NT2/D1 (cell line): ENCODE measurements at regions not wholly inside any gene's neighbourhood (a gene's known extent, or its start where the extent isn't known, plus 50 kb on each side); places are given as distances from the start of the nearest gene placed in this dataset.

Experiments
- SUZ12 ChIP-seq: IDR thresholded peaks from 2 replicates; pipeline ENCODE4 v1.6.1; 2011; ENCODE audit not compliant: insufficient read length, insufficient read depth; ENCODE audit errors: extremely low read depth
- ZNF274 ChIP-seq: IDR thresholded peaks from 2 replicates; pipeline ENCODE4 v1.6.1; 2011; ENCODE audit warnings: mild to moderate bottlenecking, low read depth, low read length

DNA sequence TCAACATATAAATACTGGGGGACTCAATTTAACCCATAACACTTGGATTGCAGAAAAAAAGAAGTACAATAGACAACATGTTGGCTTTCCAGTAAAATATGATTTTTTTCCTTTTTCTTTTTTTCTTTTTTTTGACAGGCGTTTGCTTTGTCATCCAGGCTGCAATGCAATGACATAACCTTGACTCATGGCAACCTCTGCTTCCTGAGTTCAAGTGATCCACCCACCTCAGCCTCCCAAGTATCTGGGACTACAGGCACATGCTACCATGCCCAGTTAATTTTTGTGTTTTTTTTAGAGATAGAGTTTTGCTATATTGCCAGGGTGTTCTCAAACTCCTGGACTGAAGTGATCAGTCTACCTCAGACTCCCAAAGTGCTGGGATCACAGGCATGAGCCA is 1512.0 kb upstream of the PRMT6 start:
- TF ChIP-seq ZNF274 (no peak), SUZ12 (no peak)
